ENCODE measurements at regions not wholly inside any gene's neighbourhood (a gene's known extent, or its start where the extent isn't known, plus 50 kb on each side); places are given as distances from the start of the nearest gene placed in this dataset.

- TF ChIP-seq CTCF (IDR thresholded peaks at IDR 0.05; ENCODE audit: low read length) (no peak), EZH2 (IDR thresholded peaks at IDR 0.05; ENCODE audit: borderline replicate concordance, low read length) (no peak)
Measured at GRCh38 chr15:53102483-53102882, 312.3 kb upstream of the ONECUT1 start.

Data from OCI-LY1 (cell line).